ENCODE measurements at regions not wholly inside any gene's neighbourhood (a gene's known extent, or its start where the extent isn't known, plus 50 kb on each side); places are given as distances from the start of the nearest gene placed in this dataset.
A peak's percentile ranks its signal among the peaks of the same experiment; 100 is the strongest.

- no peaks in the 10 kb centered on the region for H3K27me3 ChIP-seq
- peak; percentile 45 for TF ChIP-seq CTCF (IDR thresholded peaks at IDR 0.05; ENCODE audit: low read depth, low read length)
- no peaks in the 10 kb centered on the region for H3K9me3 ChIP-seq
- no peak for DNase-seq
- no peak overlapping the region for H3K4me3 ChIP-seq (ENCODE audit: low read depth, low read length)
- no peaks in the 10 kb centered on the region for H3K36me3 ChIP-seq
- H3K4me1 ChIP-seq: no peaks in the 10 kb centered on the region; the same call in 1 of the 2 replicates
Measured at GRCh38 chr6:147774856-147775255, 266.4 kb downstream of the SAMD5 start.

- DNase-seq: no peak
- no peak for TF ChIP-seq CTCF (IDR thresholded peaks at IDR 0.05; ENCODE audit: low read depth, low read length)
- no peaks in the 10 kb centered on the region for H3K27me3 ChIP-seq
Measured at GRCh38 chr6:147776631-147777213, 268.2 kb downstream of the SAMD5 start.

GRCh38 chr6:147779624-147780023, 271.1 kb downstream of the SAMD5 start:
- Histone ChIP-seq H3K4me3 (ENCODE audit: low read depth, low read length) (no peak overlapping the region), H3K36me3 (no peaks in the 10 kb centered on the region), H3K4me1 (no peaks in the 10 kb centered on the region; the same call in 1 of the 2 replicates), H3K27me3 (no peaks in the 10 kb centered on the region), H3K9me3 (no peaks in the 10 kb centered on the region)
- DNase-seq: no peak
- no peak for TF ChIP-seq CTCF (IDR thresholded peaks at IDR 0.05; ENCODE audit: low read depth, low read length)

More at GRCh38 chr6:147776631-147777213, 268.2 kb downstream of the SAMD5 start:
- Histone ChIP-seq H3K4me3 (ENCODE audit: low read depth, low read length) (no peak overlapping the region), H3K9me3 (no peaks in the 10 kb centered on the region), H3K36me3 (no peaks in the 10 kb centered on the region), H3K4me1 (no peaks in the 10 kb centered on the region; the same call in 1 of the 2 replicates)

GRCh38 chr6:147782302-147782701, 273.8 kb downstream of the SAMD5 start:
- DNase-seq: peak; percentile 46
- Histone ChIP-seq H3K4me1 (peaks cover 8% of the 10 kb centered on the region), H3K36me3 (no peaks in the 10 kb centered on the region), H3K9me3 (no peaks in the 10 kb centered on the region), H3K27me3 (no peaks in the 10 kb centered on the region), H3K4me3 (ENCODE audit: low read depth, low read length) (peak overlapping the region; percentile 5; the same call in 1 of the 2 replicates)
- no peak for TF ChIP-seq CTCF (IDR thresholded peaks at IDR 0.05; ENCODE audit: low read depth, low read length)

- H3K36me3 ChIP-seq: no peaks in the 10 kb centered on the region
- no peak overlapping the region for H3K4me3 ChIP-seq (ENCODE audit: low read depth, low read length)
- H3K27me3 ChIP-seq: no peaks in the 10 kb centered on the region
- peaks cover 8% of the 10 kb centered on the region for H3K4me1 ChIP-seq
- no peaks in the 10 kb centered on the region for H3K9me3 ChIP-seq
- DNase-seq: no peak
- no peak for TF ChIP-seq CTCF (IDR thresholded peaks at IDR 0.05; ENCODE audit: low read depth, low read length)
Measured at GRCh38 chr6:147784371-147784770, 275.9 kb downstream of the SAMD5 start.

GRCh38 chr6:147787417-147787816, 278.9 kb downstream of the SAMD5 start:
- DNase-seq: no peak
- peak; percentile 42 for TF ChIP-seq CTCF (IDR thresholded peaks at IDR 0.05; ENCODE audit: low read depth, low read length)
- H3K36me3 ChIP-seq: no peaks in the 10 kb centered on the region
- no peaks in the 10 kb centered on the region; the same call in 1 of the 2 replicates for H3K9me3 ChIP-seq
- no peaks in the 10 kb centered on the region for H3K27me3 ChIP-seq
- H3K4me3 ChIP-seq (ENCODE audit: low read depth, low read length): no peak overlapping the region
- peaks cover 8% of the 10 kb centered on the region for H3K4me1 ChIP-seq

All from BE2C (cell line).